H9 (cell line): ENCODE measurements at regions not wholly inside any gene's neighbourhood (a gene's known extent, or its start where the extent isn't known, plus 50 kb on each side); places are given as distances from the start of the nearest gene placed in this dataset.
A peak's percentile ranks its signal among the peaks of the same experiment; 100 is the strongest.
"Not testable (repeated sequence)": the region's sequence is repeated elsewhere in the genome, so short reads cannot be mapped to it uniquely, and the experiment has no call there.

ENCODE experiments used
- DNase-seq: peaks from one replicate; pipeline ENCODE4 v3.0.0-alpha.2; 2017
- H2AFZ ChIP-seq: one replicate; pipeline ENCODE4 v1.6.1; 2013; ENCODE audit warnings: mild to moderate bottlenecking, low read length, control low read depth, moderate library complexity
- H2AK5ac ChIP-seq: 2 replicates; pipeline ENCODE4 v1.6.1; 2013; ENCODE audit warnings: low read length, control low read depth, mixed read lengths; ENCODE audit not compliant: insufficient read length
- H2BK120ac ChIP-seq: one replicate; pipeline ENCODE4 v1.6.1; 2013; ENCODE audit warnings: low read depth, mild to moderate bottlenecking, low read length, control low read depth, inconsistent platforms; ENCODE audit not compliant: poor library complexity, severe bottlenecking
- H2BK12ac ChIP-seq: 2 replicates; pipeline ENCODE4 v1.6.1; 2013; ENCODE audit warnings: low read length, control low read depth, mixed read lengths, low read depth; ENCODE audit not compliant: insufficient read length
- H2BK15ac ChIP-seq: 2 replicates; pipeline ENCODE4 v1.6.1; 2013; ENCODE audit warnings: low read depth, low read length, control low read depth
- H2BK20ac ChIP-seq: one replicate; pipeline ENCODE4 v1.6.1; 2013; ENCODE audit warnings: low read depth, mild to moderate bottlenecking, low read length, control low read depth, inconsistent platforms; ENCODE audit not compliant: poor library complexity, severe bottlenecking
- H2BK5ac ChIP-seq: 2 replicates; pipeline ENCODE4 v1.6.1; 2013; ENCODE audit warnings: low read length, control low read depth, mixed read lengths; ENCODE audit not compliant: insufficient read length
- H3K14ac ChIP-seq: 2 replicates; pipeline ENCODE4 v1.6.1; 2013; ENCODE audit warnings: low read length, control low read depth; ENCODE audit not compliant: insufficient read depth
- H3K18ac ChIP-seq: 2 replicates; pipeline ENCODE4 v1.6.1; 2013; ENCODE audit warnings: low read depth, mild to moderate bottlenecking, mixed read lengths, low read length, control low read depth; ENCODE audit not compliant: insufficient read length
- H3K23ac ChIP-seq: 2 replicates; pipeline ENCODE4 v1.6.1; 2013; ENCODE audit warnings: low read length, control low read depth, mixed read lengths, low read depth; ENCODE audit not compliant: insufficient read length
- H3K23me2 ChIP-seq: 2 replicates; pipeline ENCODE4 v1.6.1; 2013; ENCODE audit warnings: low read depth, mild to moderate bottlenecking, mixed read lengths, low read length, control low read depth; ENCODE audit not compliant: insufficient read length, poor library complexity, severe bottlenecking
- H3K27ac ChIP-seq: 2 replicates; pipeline ENCODE4 v1.5.1; 2013; ENCODE audit warnings: low read length, control low read depth, mixed read lengths, low read depth; ENCODE audit not compliant: insufficient read length
- H3K27me3 ChIP-seq: 2 replicates; pipeline ENCODE4 v1.6.1; 2013; ENCODE audit warnings: low read length, control low read depth, inconsistent platforms; ENCODE audit not compliant: insufficient read depth
- H3K4ac ChIP-seq: 2 replicates; pipeline ENCODE4 v1.6.1; 2013; ENCODE audit warnings: low read depth, mild to moderate bottlenecking, control low read depth, inconsistent platforms, low read length, moderate library complexity
- H3K4me1 ChIP-seq: 2 replicates; pipeline ENCODE4 v1.6.1; 2013; ENCODE audit warnings: low read length, control low read depth, inconsistent platforms; ENCODE audit not compliant: insufficient read depth
- H3K4me2 ChIP-seq: 2 replicates; pipeline ENCODE4 v1.6.1; 2013; ENCODE audit warnings: low read length, control low read depth, mixed read lengths; ENCODE audit not compliant: insufficient read length, insufficient read depth
- H3K56ac ChIP-seq: 2 replicates; pipeline ENCODE4 v1.6.1; 2013; ENCODE audit warnings: low read depth, mild to moderate bottlenecking, mixed read lengths, low read length, control low read depth; ENCODE audit not compliant: insufficient read length
- H3K79me1 ChIP-seq: 2 replicates; pipeline ENCODE4 v1.6.1; 2013; ENCODE audit warnings: low read depth, mild to moderate bottlenecking, moderate library complexity, low read length, control low read depth, inconsistent platforms; ENCODE audit not compliant: insufficient read depth, poor library complexity, severe bottlenecking
- H3K79me2 ChIP-seq: 2 replicates; pipeline ENCODE4 v1.6.1; 2013; ENCODE audit warnings: low read length, control low read depth, inconsistent platforms; ENCODE audit not compliant: insufficient read depth
- H3K9ac ChIP-seq: 2 replicates; pipeline ENCODE4 v1.6.1; 2013; ENCODE audit warnings: low read length, control low read depth, mixed read lengths; ENCODE audit not compliant: insufficient read length; ENCODE audit errors: extremely low read depth
- H3K9me3 ChIP-seq: one replicate; pipeline ENCODE4 v1.6.1; 2013; ENCODE audit warnings: low read depth, low read length, inconsistent platforms; ENCODE audit not compliant: control insufficient read depth
- H3T11ph ChIP-seq: one replicate; pipeline ENCODE4 v1.6.1; 2013; ENCODE audit warnings: mild to moderate bottlenecking, low read length, control low read depth, inconsistent platforms
- H4K20me1 ChIP-seq: one replicate; pipeline ENCODE4 v1.6.1; 2013; ENCODE audit not compliant: control insufficient read depth, insufficient read length, insufficient read depth
- H4K5ac ChIP-seq: 2 replicates; pipeline ENCODE4 v1.6.1; 2013; ENCODE audit warnings: low read depth, mild to moderate bottlenecking, mixed read lengths, low read length, control low read depth; ENCODE audit not compliant: insufficient read length
- H4K8ac ChIP-seq: replicated peaks from 2 replicates; pipeline ENCODE4 v1.6.1; 2013; ENCODE audit warnings: low read length, control low read depth, mixed read lengths, low read depth; ENCODE audit not compliant: insufficient read length
- H4K91ac ChIP-seq: 2 replicates; pipeline ENCODE4 v1.6.1; 2013; ENCODE audit warnings: low read depth, mild to moderate bottlenecking, moderate library complexity, mixed read lengths, low read length, control low read depth; ENCODE audit not compliant: insufficient read length
- H3K27ac Mint-ChIP-seq, 3 experiments: 2 replicates in 2 of 3; 3 replicates in 1 of 3; pipeline ENCODE4 v1.8.0; 2020 to 2021; ENCODE audit warnings: mixed read lengths in 3 of 3, mild to moderate bottlenecking in 1 of 3, moderate library complexity in 1 of 3
- H3K27me3 Mint-ChIP-seq: 2 replicates; pipeline ENCODE4 v1.8.0; 2021; ENCODE audit warnings: low read depth, mild to moderate bottlenecking, moderate library complexity, mixed read lengths
- H3K36me3 Mint-ChIP-seq, 3 experiments: 2 replicates in 2 of 3; 3 replicates in 1 of 3; pipeline ENCODE4 v1.8.0; 2020 to 2021; ENCODE audit warnings: low read depth in 3 of 3, mixed read lengths in 3 of 3; ENCODE audit not compliant: insufficient read depth in 1 of 3
- H3K4me1 Mint-ChIP-seq, 2 experiments: 2 replicates each; pipeline ENCODE4 v1.8.0; 2020; ENCODE audit warnings: mixed read lengths in 2 of 2
- H3K4me3 Mint-ChIP-seq, 2 experiments: 2 replicates in 1 of 2; 3 replicates in 1 of 2; pipeline ENCODE4 v1.8.0; 2020 to 2021; ENCODE audit warnings: mild to moderate bottlenecking in 2 of 2, mixed read lengths in 2 of 2, moderate library complexity in 1 of 2
- H3K9me3 Mint-ChIP-seq, 2 experiments: 2 replicates in 1 of 2; 3 replicates in 1 of 2; pipeline ENCODE4 v1.8.0; 2020; ENCODE audit warnings: mild to moderate bottlenecking in 2 of 2, mixed read lengths in 2 of 2, moderate library complexity in 1 of 2
- WGBS: extraction: QIAGEN DNeasy Blood & Tissue Kit; methylation state at CpG from one replicate; pipeline ENCODE4 v1.1.7; 2013; ENCODE audit warnings: missing lambda C conversion rate, low lambda C conversion rate, mixed read lengths; ENCODE audit not compliant: insufficient read length; ENCODE audit errors: extremely low coverage; 5-methylcytosine and 5-hydroxymethylcytosine counted together
- TF ChIP-seq, protein P1 (sequence below): fragments of 200-600 bp; sonication (generic); conservative IDR thresholded peaks from 3 replicates; pipeline ENCODE4 v1.8.0; 2021; ENCODE audit warnings: antibody characterized with exemption, mild to moderate bottlenecking

DNA sequence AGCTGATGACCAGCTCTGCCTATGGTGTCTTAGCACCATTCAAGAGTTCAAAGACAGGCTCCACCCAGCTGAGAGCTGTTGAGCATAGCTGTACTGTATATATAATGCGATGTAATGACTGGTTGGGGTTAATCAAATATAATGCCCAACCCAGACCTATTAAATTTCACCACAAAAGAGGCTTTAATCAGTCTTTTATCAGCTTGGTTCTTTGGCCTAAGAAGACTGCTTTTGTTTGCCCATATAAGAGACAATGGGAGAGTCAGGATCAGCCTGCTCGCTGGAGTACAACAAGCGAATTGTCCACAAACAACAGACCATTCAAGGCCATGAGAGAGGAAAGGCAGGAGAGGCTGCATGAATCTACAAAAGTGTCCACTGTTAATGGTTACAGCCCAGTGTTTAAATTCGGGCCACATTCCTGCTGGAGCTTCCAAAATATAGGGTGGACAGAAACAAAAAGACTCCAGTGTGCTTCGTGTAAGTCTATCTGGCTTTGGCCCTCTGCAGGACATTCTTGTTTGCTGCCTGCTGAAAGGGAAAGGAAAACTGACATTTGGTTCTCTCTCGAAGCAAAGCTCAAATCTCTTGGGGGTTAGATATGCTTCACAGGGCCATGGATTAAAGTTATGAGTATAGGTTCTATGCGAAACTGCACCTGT, 109.2 kb upstream of the FOXN2 start:
- Histone ChIP-seq H4K91ac (no peak overlapping the region), H3K18ac (no peak overlapping the region), H3K4me2 (no peak overlapping the region), H3K23me2 (no peaks in the 10 kb centered on the region), H3K27ac (no peak overlapping the region), H3K27me3 (no peaks in the 10 kb centered on the region), H4K8ac (no peak overlapping the region), H2AK5ac (no peak overlapping the region), H3K79me1 (no peaks in the 10 kb centered on the region), H3T11ph (no peak overlapping the region), H3K9me3 (no peaks in the 10 kb centered on the region), H3K4ac (no peak overlapping the region), H3K14ac (no peak overlapping the region), H2BK15ac (no peak overlapping the region), H2AFZ (peak overlapping the region; percentile 84), H3K4me1 (peaks cover 13% of the 10 kb centered on the region; the same call in 1 of the 2 replicates), H3K79me2 (no peaks in the 10 kb centered on the region), H3K56ac (no peak overlapping the region), H2BK5ac (no peak overlapping the region), H4K20me1 (no peaks in the 10 kb centered on the region), H2BK12ac (no peak overlapping the region), H3K9ac (no peak overlapping the region), H2BK20ac (no peak overlapping the region), H2BK120ac (no peak overlapping the region), H4K5ac (no peak overlapping the region), H3K23ac (no peak overlapping the region)
- H3K27ac Mint-ChIP-seq, result peak overlapping the region in 2 of 3 experiments; percentile 18 to 85; a peak in 1 of 7 replicates
- TF ChIP-seq, protein P1, sequence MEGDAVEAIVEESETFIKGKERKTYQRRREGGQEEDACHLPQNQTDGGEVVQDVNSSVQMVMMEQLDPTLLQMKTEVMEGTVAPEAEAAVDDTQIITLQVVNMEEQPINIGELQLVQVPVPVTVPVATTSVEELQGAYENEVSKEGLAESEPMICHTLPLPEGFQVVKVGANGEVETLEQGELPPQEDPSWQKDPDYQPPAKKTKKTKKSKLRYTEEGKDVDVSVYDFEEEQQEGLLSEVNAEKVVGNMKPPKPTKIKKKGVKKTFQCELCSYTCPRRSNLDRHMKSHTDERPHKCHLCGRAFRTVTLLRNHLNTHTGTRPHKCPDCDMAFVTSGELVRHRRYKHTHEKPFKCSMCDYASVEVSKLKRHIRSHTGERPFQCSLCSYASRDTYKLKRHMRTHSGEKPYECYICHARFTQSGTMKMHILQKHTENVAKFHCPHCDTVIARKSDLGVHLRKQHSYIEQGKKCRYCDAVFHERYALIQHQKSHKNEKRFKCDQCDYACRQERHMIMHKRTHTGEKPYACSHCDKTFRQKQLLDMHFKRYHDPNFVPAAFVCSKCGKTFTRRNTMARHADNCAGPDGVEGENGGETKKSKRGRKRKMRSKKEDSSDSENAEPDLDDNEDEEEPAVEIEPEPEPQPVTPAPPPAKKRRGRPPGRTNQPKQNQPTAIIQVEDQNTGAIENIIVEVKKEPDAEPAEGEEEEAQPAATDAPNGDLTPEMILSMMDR, result peak; percentile 38; the same call in 1 of the 3 replicates
- peaks cover 48 to 49% of the 10 kb centered on the region in 2 experiments for H3K4me1 Mint-ChIP-seq
- DNase-seq, result no peak
- no peaks in the 10 kb centered on the region for H3K9me3 Mint-ChIP-seq
- no peak overlapping the region for H3K4me3 Mint-ChIP-seq
- no peaks in the 10 kb centered on the region; the same call in 1 of the 2 replicates for H3K27me3 Mint-ChIP-seq
- 0 out of 7 replicates have a peak, but pooled peaks cover 0 to 2% (median 0%) of the 10 kb centered on the region in 3 experiments for H3K36me3 Mint-ChIP-seq
- no CpG with 5 or more reads among the region's 7 CpGs for WGBS

GRCh38 chr2:48206056-48206656, 108.3 kb upstream of the FOXN2 start:
- H3K79me2 ChIP-seq, H3K79me1 ChIP-seq, H2AK5ac ChIP-seq, H3K4me3 Mint-ChIP-seq, H3K14ac ChIP-seq, DNase-seq, H2BK5ac ChIP-seq, H4K20me1 ChIP-seq, H2BK20ac ChIP-seq, H3K27ac ChIP-seq, H4K8ac ChIP-seq, H2BK120ac ChIP-seq, H4K91ac ChIP-seq, H3K36me3 Mint-ChIP-seq, H3K9me3 Mint-ChIP-seq, H3K27me3 ChIP-seq, H3K9me3 ChIP-seq, H3K4ac ChIP-seq, H3K9ac ChIP-seq, H2BK15ac ChIP-seq, H3K23me2 ChIP-seq, H4K5ac ChIP-seq, H3K23ac ChIP-seq, H3K27me3 Mint-ChIP-seq, H3K56ac ChIP-seq, H2BK12ac ChIP-seq, H3K18ac ChIP-seq, H2AFZ ChIP-seq, H3T11ph ChIP-seq: not testable (repeated sequence)
- Histone ChIP-seq H3K4me2 (peak overlapping the region; percentile 72), H3K4me1 (peaks cover 13% of the 10 kb centered on the region; the same call in 1 of the 2 replicates)
- no CpG with 5 or more reads among the region's 13 CpGs for WGBS
- Mint-ChIP-seq H3K4me1 (peaks cover 42 to 46% of the 10 kb centered on the region in 2 experiments), H3K27ac (peak overlapping the region; percentile 11 to 61 (median 13); a peak in 2 of 7 replicates)
